OCI-LY1 (cell line): ENCODE measurements at regions not wholly inside any gene's neighbourhood (a gene's known extent, or its start where the extent isn't known, plus 50 kb on each side); places are given as distances from the start of the nearest gene placed in this dataset.

Experiments
- H2AFZ ChIP-seq: fragments of 200-600 bp; sonication (generic), shearing (Covaris generic); 2 replicates; pipeline ENCODE4 v1.6.0; 2014; ENCODE audit warnings: antibody characterized with exemption, mild to moderate bottlenecking, low read length
- H3F3A ChIP-seq: fragments of 200-600 bp; sonication (generic), shearing (Covaris generic); 2 replicates; pipeline ENCODE4 v1.6.0; 2014; ENCODE audit warnings: mild to moderate bottlenecking, antibody characterized with exemption, low read length, moderate library complexity; ENCODE audit not compliant: insufficient read depth
- H3K27ac ChIP-seq: fragments of 200-600 bp; sonication (generic); 2 replicates; pipeline ENCODE4 v1.5.1; 2014; ENCODE audit warnings: low read length, mixed run types, mild to moderate bottlenecking, low read depth; ENCODE audit not compliant: poor library complexity, severe bottlenecking
- H3K27me3 ChIP-seq: fragments of 200-600 bp; sonication (generic); 2 replicates; pipeline ENCODE4 v1.6.0; 2014; ENCODE audit warnings: antibody characterized with exemption, mild to moderate bottlenecking, low read length, moderate library complexity; ENCODE audit not compliant: insufficient read depth
- H3K36me3 ChIP-seq: fragments of 200-600 bp; sonication (generic); 2 replicates; pipeline ENCODE4 v1.6.1; 2014; ENCODE audit warnings: mild to moderate bottlenecking, antibody characterized with exemption, low read length, moderate library complexity, mixed read lengths; ENCODE audit not compliant: insufficient read depth
- H3K4me1 ChIP-seq: fragments of 200-600 bp; sonication (generic); 2 replicates; pipeline ENCODE4 v1.5.1; 2014; ENCODE audit warnings: mild to moderate bottlenecking, low read length, moderate library complexity; ENCODE audit not compliant: insufficient read depth, severe bottlenecking
- H3K4me2 ChIP-seq: fragments of 200-600 bp; sonication (generic), shearing (Covaris generic); 2 replicates; pipeline ENCODE4 v1.6.1; 2014; ENCODE audit warnings: low read length
- H3K4me3 ChIP-seq: fragments of 200-600 bp; sonication (generic); 2 replicates; pipeline ENCODE4 v1.5.1; 2014; ENCODE audit warnings: low read length, low read depth, mild to moderate bottlenecking, mixed read lengths; ENCODE audit not compliant: poor library complexity, severe bottlenecking
- H3K79me2 ChIP-seq: fragments of 200-600 bp; shearing (Covaris generic); 2 replicates; pipeline ENCODE4 v1.6.1; 2016; ENCODE audit warnings: mixed run types, low read length, mixed read lengths; ENCODE audit not compliant: insufficient read depth
- H3K9ac ChIP-seq: fragments of 200-600 bp; sonication (generic), shearing (Covaris generic); 2 replicates; pipeline ENCODE4 v1.6.1; 2014; ENCODE audit warnings: mild to moderate bottlenecking, low read length, mixed read lengths
- H3K9me2 ChIP-seq: fragments of 200-600 bp; sonication (generic), shearing (Covaris generic); 2 replicates; pipeline ENCODE4 v1.6.1; 2014; ENCODE audit warnings: low read depth, mild to moderate bottlenecking, low read length, mixed read lengths
- H3K9me3 ChIP-seq: fragments of 200-600 bp; shearing (Covaris generic); 2 replicates; pipeline ENCODE4 v1.6.1; 2014; ENCODE audit warnings: low read length, mixed read lengths
- H4K20me1 ChIP-seq: fragments of 200-600 bp; sonication (generic), shearing (Covaris generic); 2 replicates; pipeline ENCODE4 v1.6.0; 2016; ENCODE audit warnings: mild to moderate bottlenecking, low read length; ENCODE audit not compliant: insufficient read depth
- EZH2 ChIP-seq: fragments of 200-600 bp; sonication (generic), shearing (Covaris generic); IDR thresholded peaks from 2 replicates; pipeline ENCODE4 v1.8.0; 2017; ENCODE audit warnings: borderline replicate concordance, mixed run types, mild to moderate bottlenecking, antibody characterized with exemption, low read length, moderate library complexity, mixed read lengths
- TF ChIP-seq, protein P1 (sequence below): fragments of 200-600 bp; sonication (generic), shearing (Covaris generic); IDR thresholded peaks from 2 replicates; pipeline ENCODE4 v1.5.1; 2017; ENCODE audit warnings: mild to moderate bottlenecking, antibody characterized with exemption, low read length, moderate library complexity, mixed read lengths

DNA sequence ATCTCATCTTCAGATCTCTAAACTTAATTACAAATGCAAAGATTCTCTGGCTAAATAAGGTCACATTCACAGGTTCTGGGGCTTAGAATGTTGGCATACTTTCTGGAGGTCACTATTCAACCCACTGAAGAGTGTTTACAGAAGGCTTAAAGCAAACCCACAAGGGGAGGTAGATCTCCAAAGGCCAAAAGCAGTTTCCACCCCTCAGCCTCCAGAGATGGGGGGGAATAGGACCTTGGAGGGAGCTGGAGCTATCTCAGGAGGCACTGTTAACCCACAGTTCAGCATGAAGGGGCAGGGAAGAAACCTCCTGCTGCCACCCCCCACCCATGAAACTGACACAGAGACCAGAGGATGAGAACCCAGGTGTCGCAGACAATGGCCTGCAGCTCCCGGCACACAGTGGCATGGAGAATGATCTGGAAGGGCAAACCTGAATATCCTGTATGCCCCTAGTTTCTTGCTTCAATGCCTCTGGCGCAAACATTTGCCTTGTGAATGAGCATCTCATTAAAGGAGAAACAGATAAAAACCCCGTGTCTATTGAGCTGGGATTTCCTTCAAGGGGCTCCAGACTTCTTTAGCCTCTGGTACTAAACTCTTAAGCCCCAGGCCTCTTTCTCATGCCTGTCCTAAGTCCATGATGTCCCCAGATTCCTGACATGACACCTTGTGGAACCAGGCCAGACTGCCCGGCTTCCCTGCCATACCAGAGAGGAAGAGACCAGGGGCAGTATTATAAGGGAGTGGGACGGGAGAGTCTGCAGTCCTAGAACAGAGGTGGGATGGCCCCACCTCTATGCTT lies 103.1 kb upstream of the CDH5 start:
- TF ChIP-seq, protein P1, sequence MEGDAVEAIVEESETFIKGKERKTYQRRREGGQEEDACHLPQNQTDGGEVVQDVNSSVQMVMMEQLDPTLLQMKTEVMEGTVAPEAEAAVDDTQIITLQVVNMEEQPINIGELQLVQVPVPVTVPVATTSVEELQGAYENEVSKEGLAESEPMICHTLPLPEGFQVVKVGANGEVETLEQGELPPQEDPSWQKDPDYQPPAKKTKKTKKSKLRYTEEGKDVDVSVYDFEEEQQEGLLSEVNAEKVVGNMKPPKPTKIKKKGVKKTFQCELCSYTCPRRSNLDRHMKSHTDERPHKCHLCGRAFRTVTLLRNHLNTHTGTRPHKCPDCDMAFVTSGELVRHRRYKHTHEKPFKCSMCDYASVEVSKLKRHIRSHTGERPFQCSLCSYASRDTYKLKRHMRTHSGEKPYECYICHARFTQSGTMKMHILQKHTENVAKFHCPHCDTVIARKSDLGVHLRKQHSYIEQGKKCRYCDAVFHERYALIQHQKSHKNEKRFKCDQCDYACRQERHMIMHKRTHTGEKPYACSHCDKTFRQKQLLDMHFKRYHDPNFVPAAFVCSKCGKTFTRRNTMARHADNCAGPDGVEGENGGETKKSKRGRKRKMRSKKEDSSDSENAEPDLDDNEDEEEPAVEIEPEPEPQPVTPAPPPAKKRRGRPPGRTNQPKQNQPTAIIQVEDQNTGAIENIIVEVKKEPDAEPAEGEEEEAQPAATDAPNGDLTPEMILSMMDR = no peak
- no peak for TF ChIP-seq EZH2
- Histone ChIP-seq H3K79me2 (no peaks in the 10 kb centered on the region), H3K9me3 (no peaks in the 10 kb centered on the region), H4K20me1 (no peaks in the 10 kb centered on the region), H3K36me3 (no peaks in the 10 kb centered on the region), H2AFZ (no peak overlapping the region), H3K4me3 (no peak overlapping the region), H3K27me3 (no peaks in the 10 kb centered on the region), H3K27ac (no peak overlapping the region), H3F3A (no peaks in the 10 kb centered on the region), H3K4me2 (no peak overlapping the region), H3K4me1 (no peaks in the 10 kb centered on the region), H3K9me2 (no peaks in the 10 kb centered on the region), H3K9ac (no peak overlapping the region)

DNA sequence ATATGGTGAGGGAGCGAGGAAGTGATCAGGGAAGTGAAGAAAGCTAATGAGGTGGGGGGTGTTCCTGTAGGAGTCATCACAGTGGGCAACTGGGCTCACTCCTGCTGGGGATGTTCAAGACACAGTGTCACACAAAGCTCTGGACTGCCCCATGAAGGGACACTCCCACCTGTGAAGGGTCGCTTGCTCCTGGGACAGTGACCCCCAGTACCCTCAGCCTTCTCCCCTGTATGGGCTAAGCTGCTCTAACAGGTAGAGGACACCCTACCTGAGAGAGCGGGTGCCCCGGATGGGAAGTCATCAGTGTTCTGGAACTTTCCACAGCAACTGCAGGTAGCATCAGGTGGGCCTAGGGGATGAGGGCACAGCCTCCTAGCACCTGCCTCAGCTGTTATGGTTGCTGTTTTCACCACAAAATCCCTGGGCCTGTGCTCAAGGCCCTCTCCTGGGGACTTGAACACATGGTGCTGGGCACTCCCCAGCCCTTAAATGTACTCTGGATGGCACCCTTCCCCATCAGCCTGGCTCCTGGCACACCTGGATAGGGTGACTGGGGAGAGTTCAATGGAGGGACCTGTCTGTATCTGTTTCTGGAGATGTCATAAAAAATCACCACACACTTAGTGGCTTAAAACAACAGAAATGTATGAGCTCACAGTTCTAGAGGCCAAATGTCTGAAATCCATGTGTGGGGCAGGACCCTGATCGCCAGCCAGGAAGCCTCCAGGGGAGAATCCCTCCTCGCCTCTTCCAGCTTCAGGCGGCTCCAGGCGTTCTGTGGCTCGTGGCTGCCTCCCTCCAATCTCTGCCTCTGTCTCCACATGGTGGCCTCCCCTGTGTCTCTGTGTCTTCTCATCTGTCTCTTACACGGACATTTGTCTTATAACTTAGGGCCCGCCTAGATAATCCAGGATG lies 104.0 kb upstream of the CDH5 start:
- no peak overlapping the region for H3K4me2 ChIP-seq
- no peak overlapping the region for H3K27ac ChIP-seq
- no peaks in the 10 kb centered on the region for H3K36me3 ChIP-seq
- H4K20me1 ChIP-seq = no peaks in the 10 kb centered on the region
- no peaks in the 10 kb centered on the region for H3K4me1 ChIP-seq
- no peaks in the 10 kb centered on the region for H3K27me3 ChIP-seq
- H3K4me3 ChIP-seq = no peak overlapping the region
- H3K9ac ChIP-seq = no peak overlapping the region
- H2AFZ ChIP-seq = no peak overlapping the region
- H3K9me3 ChIP-seq = no peaks in the 10 kb centered on the region
- no peak for TF ChIP-seq EZH2
- no peaks in the 10 kb centered on the region for H3K9me2 ChIP-seq
- no peaks in the 10 kb centered on the region for H3K79me2 ChIP-seq
- H3F3A ChIP-seq = no peaks in the 10 kb centered on the region

DNA sequence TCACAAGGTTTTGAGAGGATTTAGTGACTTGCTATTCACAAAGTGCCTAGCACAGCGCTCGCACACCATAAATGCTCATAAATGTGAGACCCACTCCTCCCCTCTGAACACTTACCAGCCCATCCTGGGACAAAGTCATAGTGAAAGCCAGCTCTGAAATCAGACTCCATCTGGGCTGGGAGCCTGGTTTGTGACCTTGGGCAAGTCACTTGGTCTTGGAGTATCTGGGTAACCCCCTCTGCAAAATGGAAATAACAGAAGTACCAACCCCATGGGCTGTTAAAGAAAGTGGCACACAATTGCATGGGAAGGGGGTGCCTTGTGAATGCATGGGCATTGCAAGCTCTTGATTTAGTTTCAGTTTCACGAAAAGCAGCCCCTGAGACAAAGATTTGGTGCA lies 104.7 kb upstream of the CDH5 start:
- Histone ChIP-seq H3F3A (no peaks in the 10 kb centered on the region), H3K27me3 (no peaks in the 10 kb centered on the region), H3K36me3 (no peaks in the 10 kb centered on the region), H3K4me3 (no peak overlapping the region), H3K4me1 (no peaks in the 10 kb centered on the region), H2AFZ (no peak overlapping the region), H3K27ac (no peak overlapping the region), H3K9me2 (no peaks in the 10 kb centered on the region), H3K9ac (no peak overlapping the region), H3K9me3 (no peaks in the 10 kb centered on the region), H3K4me2 (no peak overlapping the region), H4K20me1 (no peaks in the 10 kb centered on the region), H3K79me2 (no peaks in the 10 kb centered on the region)
- TF ChIP-seq EZH2 = no peak
- TF ChIP-seq, protein P1 = no peak
